ENCODE measurements at regions not wholly inside any gene's neighbourhood (a gene's known extent, or its start where the extent isn't known, plus 50 kb on each side); places are given as distances from the start of the nearest gene placed in this dataset.

GRCh38 chr13:70336866-70337265 lies 228.6 kb upstream of the KLHL1 start:
- TF ChIP-seq CTCF (optimal IDR thresholded peaks at IDR 0.05 in 1 of 3, IDR thresholded peaks at IDR 0.05 in 1 of 3, conservative IDR thresholded peaks at IDR 0.05 in 1 of 3; ENCODE audit: extremely low read depth in 1 of 3, insufficient read depth in 2 of 3, low read length in 3 of 3): no peak
- TF ChIP-seq EZH2 (IDR thresholded peaks at IDR 0.05; ENCODE audit: low read length): no peak
